SW480 (cell line): ENCODE measurements at regions not wholly inside any gene's neighbourhood (a gene's known extent, or its start where the extent isn't known, plus 50 kb on each side); places are given as distances from the start of the nearest gene placed in this dataset.

ENCODE experiments used
- DNase-seq: peaks from one replicate; pipeline ENCODE4 v3.0.0-alpha.2; 2016; ENCODE audit warnings: low spot score

- no peak for DNase-seq
These were observed 116.9 kb downstream of the POLR2M start for GRCh38 chr15:57823325-57823882.

GRCh38 chr15:57824186-57824585 is 117.7 kb downstream of the POLR2M start:
- peak; percentile 22 for DNase-seq

- peak; percentile 31 for DNase-seq
These were observed 120.5 kb downstream of the POLR2M start for GRCh38 chr15:57827021-57827420.

GRCh38 chr15:57827971-57828370 is 121.5 kb downstream of the POLR2M start:
- no peak for DNase-seq

GRCh38 chr15:57832183-57832582 is 125.7 kb downstream of the POLR2M start:
- no peak for DNase-seq

GRCh38 chr15:57835119-57835518 is 128.6 kb downstream of the POLR2M start:
- no peak for DNase-seq

GRCh38 chr15:57849317-57849716 is 142.8 kb downstream of the POLR2M start:
- no peak for DNase-seq

- DNase-seq: no peak
These were observed 148.0 kb downstream of the POLR2M start for GRCh38 chr15:57854531-57854930.

GRCh38 chr15:57857871-57858270 is 151.4 kb downstream of the POLR2M start:
- no peak for DNase-seq

- DNase-seq: no peak
These were observed 152.7 kb downstream of the POLR2M start for GRCh38 chr15:57859130-57859685.

GRCh38 chr15:57861034-57861638 is 154.6 kb downstream of the POLR2M start:
- peak; percentile 49 for DNase-seq

GRCh38 chr15:57861815-57862586 is 155.5 kb downstream of the POLR2M start:
- DNase-seq: peak; percentile 38

GRCh38 chr15:57862761-57863160 is 156.2 kb downstream of the POLR2M start:
- no peak for DNase-seq

GRCh38 chr15:57865294-57865693 is 158.8 kb downstream of the POLR2M start:
- no peak for DNase-seq

- DNase-seq: peak; percentile 32
These were observed 159.7 kb downstream of the POLR2M start for GRCh38 chr15:57866149-57866736.

- DNase-seq: no peak
These were observed 161.7 kb downstream of the POLR2M start for GRCh38 chr15:57867970-57868798.

GRCh38 chr15:57870667-57871066 is 164.2 kb downstream of the POLR2M start:
- DNase-seq: no peak

GRCh38 chr15:57872281-57873030 is 165.9 kb downstream of the POLR2M start:
- no peak for DNase-seq

GRCh38 chr15:57873564-57874209 is 167.2 kb downstream of the POLR2M start:
- peak; percentile 21 for DNase-seq

- DNase-seq: no peak
These were observed 168.8 kb downstream of the POLR2M start for GRCh38 chr15:57875347-57875746.
